ENCODE measurements at regions not wholly inside any gene's neighbourhood (a gene's known extent, or its start where the extent isn't known, plus 50 kb on each side); places are given as distances from the start of the nearest gene placed in this dataset.

- no peak for DNase-seq (ENCODE audit: low read depth)
- H3K4me3 ChIP-seq (ENCODE audit: control insufficient read depth, low read depth, low read length), result no peak overlapping the region
- TF ChIP-seq CTCF (conservative IDR thresholded peaks at IDR 0.05; ENCODE audit: control insufficient read depth, insufficient read depth, low read depth, low read length), result no peak
Observed at GRCh38 chr6:67736161-67736560, 898.9 kb upstream of the ADGRB3 start.

- no peak overlapping the region for H3K4me3 ChIP-seq (ENCODE audit: control insufficient read depth, low read depth, low read length)
- no peak for TF ChIP-seq CTCF (conservative IDR thresholded peaks at IDR 0.05; ENCODE audit: control insufficient read depth, insufficient read depth, low read depth, low read length)
- no peak for DNase-seq (ENCODE audit: low read depth)
Observed at GRCh38 chr6:67735623-67736022, 899.5 kb upstream of the ADGRB3 start.

GRCh38 chr6:67722861-67723261, 912.2 kb upstream of the ADGRB3 start:
- no peak for TF ChIP-seq CTCF (conservative IDR thresholded peaks at IDR 0.05; ENCODE audit: control insufficient read depth, insufficient read depth, low read depth, low read length)
- DNase-seq (ENCODE audit: low read depth), result no peak
- no peak overlapping the region for H3K4me3 ChIP-seq (ENCODE audit: control insufficient read depth, low read depth, low read length)

- H3K4me3 ChIP-seq (ENCODE audit: control insufficient read depth, low read depth, low read length), result no peak overlapping the region
- TF ChIP-seq CTCF (conservative IDR thresholded peaks at IDR 0.05; ENCODE audit: control insufficient read depth, insufficient read depth, low read depth, low read length), result no peak
- no peak for DNase-seq (ENCODE audit: low read depth)
Observed at GRCh38 chr6:67717281-67717680, 917.8 kb upstream of the ADGRB3 start.

- no peak for TF ChIP-seq CTCF (conservative IDR thresholded peaks at IDR 0.05; ENCODE audit: control insufficient read depth, insufficient read depth, low read depth, low read length)
- H3K4me3 ChIP-seq (ENCODE audit: control insufficient read depth, low read depth, low read length), result no peak overlapping the region
- no peak for DNase-seq (ENCODE audit: low read depth)
Observed at GRCh38 chr6:67706388-67706787, 928.7 kb upstream of the ADGRB3 start.

GRCh38 chr6:67698534-67698933, 936.5 kb upstream of the ADGRB3 start:
- peak; percentile 19 for DNase-seq (ENCODE audit: low read depth)
- H3K4me3 ChIP-seq (ENCODE audit: control insufficient read depth, low read depth, low read length), result no peak overlapping the region
- TF ChIP-seq CTCF (conservative IDR thresholded peaks at IDR 0.05; ENCODE audit: control insufficient read depth, insufficient read depth, low read depth, low read length), result no peak

GRCh38 chr6:67694127-67694526, 941.0 kb upstream of the ADGRB3 start:
- no peak for DNase-seq (ENCODE audit: low read depth)
- TF ChIP-seq CTCF (conservative IDR thresholded peaks at IDR 0.05; ENCODE audit: control insufficient read depth, insufficient read depth, low read depth, low read length), result no peak

More at GRCh38 chr6:67694127-67694526, 941.0 kb upstream of the ADGRB3 start:
- no peak overlapping the region for H3K4me3 ChIP-seq (ENCODE audit: control insufficient read depth, low read depth, low read length)
